Pancreas (tissue), 10 donors: ENCODE measurements at regions not wholly inside any gene's neighbourhood (a gene's known extent, or its start where the extent isn't known, plus 50 kb on each side); places are given as distances from the start of the nearest gene placed in this dataset.

ENCODE experiments used
- ATAC-seq, 4 donors: fragments of 200-7000 bp; cut with Tn5 transposase; one replicate each; pipeline versions ENCODE4 v1.8.0 to v1.9.1; 2020; ENCODE audit warnings: mild to moderate bottlenecking in 4 of 4, moderate library complexity in 4 of 4
- DNase-seq, 6 donors: peaks; one replicate each; pipeline ENCODE4 v3.0.0-alpha.2; 2020
- FAIRE-seq: peaks from 2 replicates; lab custom pipeline; 2012; peaks lifted over from hg19 to GRCh38; lab: Jason Lieb, UNC
- H3K27ac ChIP-seq, 4 donors: fragments of 200-600 bp; sonication (generic); 1 replicate in 3 of 4; 2 replicates in 1 of 4; pipeline versions ENCODE4 v1.5.0 to v1.8.0; 2020
- H3K27me3 ChIP-seq, 4 donors: fragments of 200-600 bp; one replicate each; pipeline ENCODE4 v1.8.0; 2021
- H3K36me3 ChIP-seq, 3 donors: fragments of 200-600 bp; sonication (generic) in 1 of 3; one replicate each; pipeline versions ENCODE4 v1.5.0 to v1.8.0; 2020 to 2021
- H3K4me1 ChIP-seq, 3 donors: fragments of 200-600 bp; one replicate each; pipeline ENCODE4 v1.8.0; 2021
- H3K4me3 ChIP-seq, 4 donors: fragments of 200-600 bp; sonication (generic) in 2 of 4; one replicate each; pipeline versions ENCODE4 v1.5.0 to v1.8.0; 2020 to 2021
- H3K9me3 ChIP-seq, 4 donors: fragments of 200-600 bp; one replicate each; pipeline ENCODE4 v1.8.0; 2021
- CTCF ChIP-seq, 4 donors: fragments of 200-600 bp; sonication (generic) in 3 of 4; IDR thresholded peaks; one replicate each; pipeline versions ENCODE4 v1.5.0 to v1.8.0; 2021; ENCODE audit warnings: antibody characterized with exemption in 4 of 4
- WGBS, 2 donors: extraction: QIAGEN DNeasy Blood & Tissue Kit; methylation state at CpG; one replicate each; pipeline ENCODE4 v1.1.7; 2013; 5-methylcytosine and 5-hydroxymethylcytosine counted together
- intact Hi-C, 3 donors: fragments of 100-400 bp; cut with DNase I; formaldehyde crosslinking; loops; one replicate each; pipeline versions ENCODE4 v1.11.1 to v1.14.2; 2022
- donor health status: healthy with polysubstance abuse.
- donor health status: DM: no; HTN: no; CAD: no; lungs with moderate emphysema.
- donor health status: DM: no; HTN: no; CAD: no.
- donor health status: control.
- donor health status: control.
- donor health status: Bipolar disorder and iron deficiency.
- donor health status: DM: yes; HTN: yes; CAD: no.
- donor health status: DM: no; HTN: no; CAD: no.
- donor health status: DM: no; HTN: no; CAD: no.
- donor health status: DM: yes; HTN: yes; CAD: no.

GRCh38 chr10:15432266-15432665 lies 61.2 kb upstream of the FAM171A1 start:
- 45 to 57% methylated on average over 7 of the region's 7 CpGs for WGBS, 2 donors
- intact Hi-C loops = loop anchor here in 2 of 3 donors (10.0 kb wide), 2 partner anchors 283 to 293 kb away; partner anchors contain the start of gene ITGA8 (in 1 of the 2)
- FAIRE-seq (no peak), DNase-seq (no peak), ATAC-seq (no peak)
- TF ChIP-seq CTCF (IDR thresholded peaks at IDR 0.05) = no peak
- no peaks in the 10 kb centered on the region for H3K27me3 ChIP-seq
- H3K36me3 ChIP-seq = no peaks in the 10 kb centered on the region
- H3K4me1 ChIP-seq = no peaks in the 10 kb centered on the region
- no peaks in the 10 kb centered on the region for H3K9me3 ChIP-seq
- H3K27ac ChIP-seq = no peak overlapping the region
- H3K4me3 ChIP-seq = no peak overlapping the region

GRCh38 chr10:15430969-15431771 lies 60.1 kb upstream of the FAM171A1 start:
- no peak overlapping the region for H3K4me3 ChIP-seq
- DNase-seq = no peak
- WGBS, 2 donors = 63 to 64% methylated on average over 7 of the region's 7 CpGs
- H3K27ac ChIP-seq = no peak overlapping the region
- no peaks in the 10 kb centered on the region for H3K36me3 ChIP-seq
- intact Hi-C loops = loop anchor here in 2 of 3 donors (10.0 kb wide), 2 partner anchors 284 to 294 kb away; partner anchors contain the start of gene ITGA8 (in 1 of the 2)
- no peaks in the 10 kb centered on the region for H3K9me3 ChIP-seq
- H3K27me3 ChIP-seq = no peaks in the 10 kb centered on the region
- ATAC-seq = no peak
- TF ChIP-seq CTCF (IDR thresholded peaks at IDR 0.05) = no peak
- no peaks in the 10 kb centered on the region for H3K4me1 ChIP-seq
- no peak for FAIRE-seq

GRCh38 chr10:15428681-15429080 lies 57.6 kb upstream of the FAM171A1 start:
- Histone ChIP-seq H3K27ac (no peak overlapping the region), H3K4me1 (no peaks in the 10 kb centered on the region), H3K9me3 (no peaks in the 10 kb centered on the region), H3K4me3 (no peak overlapping the region), H3K27me3 (no peaks in the 10 kb centered on the region), H3K36me3 (no peaks in the 10 kb centered on the region)
- no peak for FAIRE-seq
- intact Hi-C loops = no loop called here
- TF ChIP-seq CTCF (IDR thresholded peaks at IDR 0.05) = no peak
- no peak for DNase-seq
- no peak for ATAC-seq
- 26 to 60% methylated on average over 2 of the region's 2 CpGs for WGBS, 2 donors

- no peak for DNase-seq
- Histone ChIP-seq H3K4me3 (no peak overlapping the region), H3K27ac (no peak overlapping the region), H3K4me1 (no peaks in the 10 kb centered on the region), H3K36me3 (no peaks in the 10 kb centered on the region), H3K9me3 (no peaks in the 10 kb centered on the region), H3K27me3 (no peaks in the 10 kb centered on the region)
- 25 to 29% methylated on average over 5 of the region's 5 CpGs for WGBS, 2 donors
- peak in 3 of 4 donors; percentile 50 to 82 (median 66) for ATAC-seq
- FAIRE-seq = peak; percentile 93
- peak in 3 of 4 donors; percentile 13 to 40 (median 19) for TF ChIP-seq CTCF (IDR thresholded peaks at IDR 0.05)
- intact Hi-C loops = no loop called here
Measured at GRCh38 chr10:15427843-15428414, 56.8 kb upstream of the FAM171A1 start.

GRCh38 chr10:15426558-15426957 lies 55.5 kb upstream of the FAM171A1 start:
- intact Hi-C loops = no loop called here
- no peak for ATAC-seq
- H3K27me3 ChIP-seq = no peaks in the 10 kb centered on the region
- H3K4me3 ChIP-seq = no peak overlapping the region
- no peak for FAIRE-seq
- H3K36me3 ChIP-seq = no peaks in the 10 kb centered on the region
- no peak for TF ChIP-seq CTCF (IDR thresholded peaks at IDR 0.05)
- no peak overlapping the region for H3K27ac ChIP-seq
- DNase-seq = no peak
- WGBS, 2 donors = 79 to 84% methylated on average over 15 of the region's 15 CpGs
- H3K4me1 ChIP-seq = no peaks in the 10 kb centered on the region
- H3K9me3 ChIP-seq = no peaks in the 10 kb centered on the region
